Stimulated activated CD4-positive, alpha-beta T cell treated with anti-CD3 and anti-CD28 coated beads, TNF-alpha, amount 100 ng/mL, for 1 hour (primary cell): ENCODE measurements at regions not wholly inside any gene's neighbourhood (a gene's known extent, or its start where the extent isn't known, plus 50 kb on each side); places are given as distances from the start of the nearest gene placed in this dataset.
"Not testable (repeated sequence)": the region's sequence is repeated elsewhere in the genome, so short reads cannot be mapped to it uniquely, and the experiment has no call there.

Source experiments
- DNase-seq, 3 donors: peaks; one replicate each; pipeline ENCODE4 v3.0.0-alpha.2; 2020; ENCODE audit warnings: low read depth in 3 of 3, low spot score in 1 of 3

DNA sequence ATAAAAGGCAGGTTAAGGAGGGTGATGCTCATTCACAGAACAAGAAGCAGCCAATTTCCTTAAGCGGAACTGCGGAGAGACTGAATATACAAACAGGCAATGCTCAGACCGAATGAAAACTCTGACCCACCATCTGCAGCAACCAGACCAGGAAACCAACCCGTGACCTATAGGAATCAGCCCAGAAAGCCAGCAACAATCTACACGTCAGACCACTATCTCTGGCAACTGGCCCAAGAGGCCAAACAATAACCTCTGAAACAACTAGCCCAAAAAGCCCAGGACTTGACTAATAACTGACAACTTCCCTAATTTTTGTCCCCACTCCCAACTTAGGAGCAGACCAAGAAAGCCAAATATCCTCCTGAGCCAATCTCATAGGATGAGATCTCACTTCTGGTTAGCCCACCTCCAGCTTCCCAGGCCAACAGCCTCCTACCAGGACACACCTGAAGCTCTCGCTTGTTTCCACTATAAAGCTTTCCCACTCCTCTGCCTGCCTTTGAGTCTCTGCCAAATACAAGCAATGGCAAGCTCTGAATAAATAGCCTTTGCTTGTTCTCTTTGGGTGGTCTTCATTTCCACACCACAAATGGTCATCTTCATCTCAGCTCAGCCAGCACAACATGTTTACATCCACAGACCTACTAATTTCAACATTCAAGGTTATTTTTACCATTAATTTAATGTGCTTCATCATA, 168.5 kb downstream of the HSD17B3 start:
- DNase-seq: no peak

DNA sequence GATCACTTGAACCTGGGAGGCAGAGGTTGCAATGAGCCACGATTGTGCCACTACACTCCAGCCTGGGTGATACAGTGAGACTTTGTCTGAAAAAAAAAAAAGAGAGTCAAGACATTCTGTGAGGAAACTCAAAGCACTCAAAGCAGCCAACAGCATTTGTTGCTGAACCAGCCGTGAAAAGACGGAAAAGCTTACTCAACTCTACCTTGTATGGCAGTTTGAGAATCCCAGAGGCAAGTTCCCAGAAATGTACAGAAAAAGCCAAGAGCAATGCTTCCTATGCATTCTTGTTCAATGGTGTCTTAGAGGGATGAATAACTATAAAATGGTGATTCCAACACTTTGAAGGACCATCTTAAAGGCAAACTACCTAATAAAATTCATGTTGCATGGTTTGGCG, 170.2 kb downstream of the HSD17B3 start:
- no peak for DNase-seq

- DNase-seq: no peak
Measured at GRCh38 chr9:96130970-96131369, 171.0 kb downstream of the HSD17B3 start.

DNA sequence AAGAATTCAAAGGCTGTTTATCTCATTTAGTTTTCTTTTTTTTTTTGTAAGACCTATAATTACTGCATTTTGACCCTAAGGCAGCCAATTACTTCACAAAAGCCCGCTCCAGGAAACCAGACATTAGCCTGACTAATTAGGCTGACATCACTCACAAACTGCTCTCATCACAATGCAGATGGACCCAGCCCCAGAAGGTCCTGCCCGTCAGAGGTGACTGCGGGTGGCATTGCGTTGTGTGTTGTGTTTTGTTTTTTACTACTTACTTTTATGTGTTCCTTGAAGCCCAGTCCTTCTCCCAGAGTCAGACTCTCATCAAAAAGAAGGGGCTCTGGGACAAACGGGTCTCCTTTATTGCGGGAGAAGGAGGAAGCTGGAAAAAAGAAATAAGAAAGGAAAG, 172.2 kb downstream of the HSD17B3 start:
- no peak for DNase-seq

- DNase-seq: no peak
Measured at GRCh38 chr9:96128880-96129279, 173.1 kb downstream of the HSD17B3 start.

GRCh38 chr9:96126321-96126881, 175.6 kb downstream of the HSD17B3 start:
- no peak for DNase-seq

DNA sequence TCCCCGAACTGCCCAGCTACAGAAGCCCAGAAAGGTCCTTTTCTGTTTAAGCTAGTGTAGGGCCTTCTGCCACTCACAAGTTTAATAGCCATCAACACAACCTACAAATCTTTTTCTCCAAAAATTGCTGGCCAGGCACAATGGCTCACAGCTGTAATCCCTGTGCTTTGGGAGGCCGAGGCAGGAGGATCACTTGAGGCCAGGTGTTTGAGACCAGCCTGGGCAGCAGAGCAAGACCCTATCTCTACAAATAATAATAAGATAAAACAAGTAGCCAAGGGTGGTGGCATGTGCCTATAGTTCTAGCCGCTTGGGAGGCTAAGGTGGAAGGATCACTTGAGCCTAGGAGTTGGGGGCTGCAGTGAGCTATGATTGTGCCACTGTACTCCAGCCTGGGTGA, 176.4 kb downstream of the HSD17B3 start:
- no peak for DNase-seq

DNA sequence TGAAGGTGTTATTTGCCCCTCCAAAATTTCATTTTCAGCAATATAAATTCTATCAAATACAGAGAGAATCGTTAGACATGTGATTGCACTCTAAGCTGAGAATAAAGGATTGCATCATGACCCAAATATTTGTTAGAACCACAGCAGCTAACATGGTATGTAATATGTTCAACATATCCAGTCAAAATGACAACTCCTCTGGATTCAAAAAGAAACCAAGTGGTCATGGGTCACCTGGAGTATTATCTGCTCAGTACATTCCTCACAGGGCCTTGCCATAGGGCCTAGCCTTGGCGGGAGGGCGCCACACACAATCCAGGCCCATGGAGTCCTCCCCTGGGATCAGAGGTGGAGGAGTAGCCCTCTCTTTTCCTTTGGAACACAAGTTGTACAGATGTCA, 179.2 kb downstream of the HSD17B3 start:
- DNase-seq: no peak

- no peak for DNase-seq
Measured at GRCh38 chr9:96122282-96122681, 179.7 kb downstream of the HSD17B3 start.

DNA sequence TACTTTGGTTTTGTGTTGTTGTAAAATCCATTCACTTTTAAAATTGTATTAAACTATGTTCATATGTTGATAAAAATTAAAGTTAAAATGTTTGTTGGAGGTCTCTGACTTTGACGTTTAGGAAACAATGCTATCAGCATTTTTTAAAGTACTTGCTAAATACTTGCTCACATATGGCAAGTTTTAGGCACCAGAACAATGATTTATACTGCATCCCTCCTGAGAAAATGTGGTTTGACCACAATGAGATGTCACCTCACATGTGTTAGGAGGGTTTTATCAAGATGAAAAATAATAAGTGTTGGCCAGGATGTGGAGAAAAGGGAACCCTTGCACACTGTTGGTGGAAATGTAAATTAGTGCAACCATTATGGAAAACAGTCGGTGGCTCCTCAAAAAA, 180.8 kb downstream of the HSD17B3 start:
- no peak for DNase-seq

GRCh38 chr9:96117398-96118080, 184.4 kb downstream of the HSD17B3 start:
- DNase-seq: no peak

- no peak for DNase-seq
Measured at GRCh38 chr9:96116275-96117064, 185.5 kb downstream of the HSD17B3 start.

DNA sequence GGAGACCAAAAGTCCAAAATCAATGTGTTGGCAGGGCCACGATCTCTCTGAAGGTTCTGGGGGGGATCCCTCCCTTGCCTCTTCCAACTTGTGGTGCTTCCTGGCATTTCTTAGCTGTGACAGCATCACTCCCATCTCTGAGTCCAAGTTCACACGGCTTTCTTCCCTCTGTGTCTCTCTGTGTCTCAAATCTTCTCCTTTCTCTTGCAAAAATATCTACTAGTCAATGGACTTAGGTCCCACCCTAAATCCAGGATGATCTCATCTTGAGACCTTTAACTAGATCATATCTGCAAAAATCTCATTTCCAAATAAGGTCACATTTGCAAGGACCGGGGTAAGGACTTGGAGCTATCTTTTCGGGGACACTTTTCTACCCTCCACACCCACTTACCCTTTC, 186.1 kb downstream of the HSD17B3 start:
- no peak for DNase-seq

- no peak for DNase-seq
Measured at GRCh38 chr9:96113032-96113431, 188.9 kb downstream of the HSD17B3 start.

DNA sequence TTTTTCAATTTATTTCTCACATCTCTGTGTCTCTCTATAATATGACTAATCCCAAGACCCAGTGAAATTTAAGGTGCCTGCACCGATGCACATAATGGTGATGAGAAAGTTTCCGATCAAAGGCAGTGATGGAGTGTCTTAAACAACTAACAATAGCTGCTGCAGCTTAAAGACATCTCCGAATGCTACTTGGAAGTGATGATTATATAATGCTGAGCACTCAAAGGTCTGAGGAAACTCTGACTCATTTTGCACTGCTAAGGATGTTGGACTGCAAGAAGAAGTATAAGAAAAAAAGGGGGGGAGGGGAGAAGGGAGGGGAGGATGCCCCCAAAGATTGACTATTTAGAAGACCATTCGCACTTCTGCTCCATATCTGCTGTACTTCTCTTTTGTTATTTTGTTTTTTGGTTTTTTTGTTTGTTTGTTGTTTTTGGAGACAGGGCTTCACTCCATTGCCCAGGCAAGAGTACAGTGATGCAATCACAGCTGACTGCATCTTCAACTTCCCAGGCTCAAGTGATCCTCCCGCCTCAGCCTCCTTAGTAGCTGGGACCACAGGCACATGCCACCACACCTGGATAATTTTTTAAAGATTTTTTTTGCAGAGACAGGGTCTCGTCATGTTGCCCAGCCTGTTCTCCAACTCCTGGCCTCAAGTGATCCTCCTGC, 192.2 kb downstream of the HSD17B3 start:
- DNase-seq: no peak

- no peak for DNase-seq
Measured at GRCh38 chr9:96108691-96109380, 193.1 kb downstream of the HSD17B3 start.

DNA sequence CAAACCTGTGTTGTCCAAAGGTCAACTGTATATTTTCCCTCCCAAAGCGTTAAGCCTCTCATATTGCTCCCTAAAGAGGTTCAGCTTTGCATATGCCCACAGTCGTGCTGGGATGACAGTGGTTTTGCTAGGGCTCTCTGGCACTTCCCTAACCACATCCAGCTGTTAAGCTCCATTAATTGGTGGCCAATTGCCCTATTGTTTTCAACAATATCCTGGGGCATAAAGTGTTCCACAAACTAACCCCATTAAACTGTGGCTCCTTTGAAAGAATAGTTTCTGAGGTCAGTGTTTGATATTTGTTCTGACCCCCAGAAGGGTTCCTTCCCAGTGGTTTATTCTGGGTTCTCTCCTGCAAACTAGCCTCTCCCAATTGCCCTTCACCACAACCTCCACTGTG, 194.5 kb downstream of the HSD17B3 start:
- DNase-seq: no peak

GRCh38 chr9:96100385-96101300, 201.3 kb downstream of the HSD17B3 start:
- no peak for DNase-seq

DNA sequence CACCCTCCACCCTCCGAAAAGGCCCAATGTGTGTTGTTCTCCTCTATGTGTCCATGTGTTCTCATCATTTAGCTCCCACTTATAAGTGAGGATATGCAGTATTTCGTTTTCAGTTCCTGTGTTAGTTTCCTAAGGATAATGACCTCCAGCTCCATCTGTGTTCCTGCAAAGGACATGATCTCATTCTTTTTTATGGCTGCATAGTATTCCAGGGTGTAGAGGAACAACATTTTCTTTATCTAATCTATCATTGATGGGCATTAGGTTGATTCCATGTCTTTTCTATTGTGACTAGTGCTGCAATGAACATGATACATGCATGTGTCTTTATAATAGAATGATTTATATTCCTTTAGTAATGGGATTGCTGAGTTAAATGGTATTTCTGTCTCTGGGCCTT, 211.3 kb downstream of the HSD17B3 start:
- not testable (repeated sequence) for DNase-seq
